HG03439 (cell line): ENCODE measurements at regions not wholly inside any gene's neighbourhood (a gene's known extent, or its start where the extent isn't known, plus 50 kb on each side); places are given as distances from the start of the nearest gene placed in this dataset.
"Not testable (repeated sequence)": the region's sequence is repeated elsewhere in the genome, so short reads cannot be mapped to it uniquely, and the experiment has no call there.

ENCODE experiments used
- ATAC-seq: cut with Tn5 transposase; IDR thresholded peaks from one replicate; pipeline ENCODE4 v1.9.1; 2021; ENCODE audit warnings: mild to moderate bottlenecking, moderate library complexity; ENCODE audit not compliant: unreplicated experiment

- ATAC-seq = no peak
Measured at GRCh38 chr13:90447034-90447733, 900.3 kb upstream of the MIR17HG start.

GRCh38 chr13:90447734-90448101, 899.8 kb upstream of the MIR17HG start:
- ATAC-seq = no peak

- no peak for ATAC-seq
Measured at GRCh38 chr13:90448466-90449037, 898.9 kb upstream of the MIR17HG start.

GRCh38 chr13:90453342-90453741, 894.1 kb upstream of the MIR17HG start:
- ATAC-seq = no peak

- no peak for ATAC-seq
Measured at GRCh38 chr13:90454002-90454636, 893.4 kb upstream of the MIR17HG start.

- no peak for ATAC-seq
Measured at GRCh38 chr13:90455067-90455466, 892.4 kb upstream of the MIR17HG start.

GRCh38 chr13:90455823-90456222, 891.7 kb upstream of the MIR17HG start:
- ATAC-seq = no peak

GRCh38 chr13:90461398-90461797, 886.1 kb upstream of the MIR17HG start:
- ATAC-seq = no peak

GRCh38 chr13:90477216-90477615, 870.3 kb upstream of the MIR17HG start:
- ATAC-seq = no peak

GRCh38 chr13:90483906-90484305, 863.6 kb upstream of the MIR17HG start:
- ATAC-seq = no peak

- ATAC-seq = no peak
Measured at GRCh38 chr13:90485436-90485835, 862.1 kb upstream of the MIR17HG start.

- ATAC-seq = no peak
Measured at GRCh38 chr13:90492872-90493271, 854.6 kb upstream of the MIR17HG start.

- ATAC-seq = no peak
Measured at GRCh38 chr13:90493667-90494066, 853.8 kb upstream of the MIR17HG start.

- not testable (repeated sequence) for ATAC-seq
Measured at GRCh38 chr13:90494849-90495248, 852.6 kb upstream of the MIR17HG start.

- no peak for ATAC-seq
Measured at GRCh38 chr13:90498096-90498495, 849.4 kb upstream of the MIR17HG start.

GRCh38 chr13:90498816-90499215, 848.7 kb upstream of the MIR17HG start:
- ATAC-seq = no peak

- ATAC-seq = no peak
Measured at GRCh38 chr13:90500569-90500968, 846.9 kb upstream of the MIR17HG start.

- no peak for ATAC-seq
Measured at GRCh38 chr13:90502153-90502552, 845.3 kb upstream of the MIR17HG start.

GRCh38 chr13:90502762-90503161, 844.7 kb upstream of the MIR17HG start:
- ATAC-seq = no peak

- no peak for ATAC-seq
Measured at GRCh38 chr13:90510319-90510718, 837.2 kb upstream of the MIR17HG start.

GRCh38 chr13:90511903-90512302, 835.6 kb upstream of the MIR17HG start:
- no peak for ATAC-seq

GRCh38 chr13:90514712-90515111, 832.8 kb upstream of the MIR17HG start:
- not testable (repeated sequence) for ATAC-seq
